OCI-LY7 (cell line): ENCODE measurements at regions not wholly inside any gene's neighbourhood (a gene's known extent, or its start where the extent isn't known, plus 50 kb on each side); places are given as distances from the start of the nearest gene placed in this dataset.

ENCODE experiments used
- BruUV-seq: library from RNA; stranded (reverse); fragments of 400-500 nt; replicated peaks from 2 replicates; lab custom pipeline; 2021; lab: Mats Ljungman, UMichigan
- CTCF ChIA-PET: fragments of 300-600 bp; sonication (Branson Sonifier 250); formaldehyde crosslinking; loops from one replicate; lab custom pipeline; 2022; ENCODE audit warnings: antibody characterized with exemption; ENCODE audit not compliant: unreplicated experiment; lab: Charles Lee
- POLR2A ChIA-PET: fragments of 300-600 bp; sonication (Branson Sonifier 250); formaldehyde crosslinking; loops from one replicate; lab custom pipeline; 2022; ENCODE audit warnings: antibody characterized with exemption; lab: Charles Lee
- DNase-seq: peaks from one replicate; pipeline ENCODE4 v3.0.0-alpha.2; 2015; ENCODE audit warnings: low spot score
- H2AFZ ChIP-seq: fragments of 200-600 bp; sonication (generic), shearing (Covaris generic); 2 replicates; pipeline ENCODE4 v1.6.1; 2014; ENCODE audit warnings: mild to moderate bottlenecking, antibody characterized with exemption, low read length, moderate library complexity
- H3K27ac ChIP-seq: fragments of 200-600 bp; sonication (generic); 2 replicates; pipeline ENCODE4 v1.5.1; 2014; ENCODE audit warnings: mixed run types, low read depth, mild to moderate bottlenecking, moderate library complexity, low read length, inconsistent platforms; ENCODE audit not compliant: poor library complexity, severe bottlenecking
- H3K36me3 ChIP-seq: fragments of 200-600 bp; sonication (generic); 2 replicates; pipeline ENCODE4 v1.6.1; 2014; ENCODE audit warnings: mild to moderate bottlenecking, antibody characterized with exemption, low read length, moderate library complexity, mixed read lengths; ENCODE audit not compliant: insufficient read depth
- H3K4me1 ChIP-seq: fragments of 200-600 bp; sonication (generic); 2 replicates; pipeline ENCODE4 v1.5.1; 2014; ENCODE audit warnings: mild to moderate bottlenecking, low read length; ENCODE audit not compliant: insufficient read depth, poor library complexity, severe bottlenecking
- H3K4me2 ChIP-seq: fragments of 200-600 bp; sonication (generic); 2 replicates; pipeline ENCODE4 v1.6.1; 2014; ENCODE audit warnings: mild to moderate bottlenecking, low read length
- H3K4me3 ChIP-seq: fragments of 200-600 bp; sonication (generic); 2 replicates; pipeline ENCODE4 v1.5.1; 2014; ENCODE audit warnings: mild to moderate bottlenecking, low read depth, low read length; ENCODE audit not compliant: poor library complexity, severe bottlenecking
- H3K79me2 ChIP-seq: fragments of 200-600 bp; sonication (generic); 2 replicates; pipeline ENCODE4 v1.6.1; 2016; ENCODE audit warnings: low read depth, mild to moderate bottlenecking, low read length, moderate library complexity, mixed read lengths; ENCODE audit not compliant: insufficient read depth
- H3K9me2 ChIP-seq: fragments of 200-600 bp; sonication (generic); 2 replicates; pipeline ENCODE4 v1.6.1; 2016; ENCODE audit warnings: mild to moderate bottlenecking, low read length, mixed read lengths; ENCODE audit not compliant: insufficient read depth
- H3K9me3 ChIP-seq: fragments of 200-600 bp; sonication (generic); 2 replicates; pipeline ENCODE4 v1.6.1; 2014; ENCODE audit warnings: mild to moderate bottlenecking, mixed run types, low read length, mixed read lengths
- H4K20me1 ChIP-seq: fragments of 200-600 bp; sonication (generic); 2 replicates; pipeline ENCODE4 v1.6.1; 2014; ENCODE audit warnings: mild to moderate bottlenecking, antibody characterized with exemption, low read length, moderate library complexity, mixed read lengths; ENCODE audit not compliant: insufficient read depth
- CTCF ChIP-seq: fragments of 200-600 bp; sonication (generic); conservative IDR thresholded peaks from 2 replicates; pipeline ENCODE4 v1.5.1; 2014; ENCODE audit warnings: mild to moderate bottlenecking, antibody characterized with exemption, low read length, moderate library complexity, mixed read lengths
- EZH2phosphoT487 ChIP-seq: fragments of 200-600 bp; sonication (generic); IDR thresholded peaks from 2 replicates; pipeline ENCODE4 v1.6.1; 2018; ENCODE audit warnings: low read depth, borderline replicate concordance, mild to moderate bottlenecking, mixed run types, antibody characterized with exemption, low read length, moderate library complexity, mixed read lengths
- intact Hi-C: fragments of 100-400 bp; cut with micrococcal nuclease; formaldehyde crosslinking; loops from one replicate; pipeline ENCODE4 v1.10.0; 2022; ENCODE audit not compliant: unreplicated experiment

- ChIA-PET CTCF (no interaction called here), POLR2A (no interaction called here)
- no TSS peak for BruUV-seq
Measured at GRCh38 chr5:162624110-162624509, 556.5 kb downstream of the GABRG2 start.

GRCh38 chr5:162637481-162637880 is 569.9 kb downstream of the GABRG2 start:
- no peaks in the 10 kb centered on the region for H3K79me2 ChIP-seq
- TF ChIP-seq CTCF (no peak), EZH2phosphoT487 (no peak)
- H4K20me1 ChIP-seq = no peaks in the 10 kb centered on the region
- H3K4me1 ChIP-seq = no peaks in the 10 kb centered on the region
- ChIA-PET CTCF (no interaction called here), POLR2A (no interaction called here)
- no peaks in the 10 kb centered on the region for H3K9me2 ChIP-seq
- intact Hi-C loops = no loop called here
- H3K4me3 ChIP-seq = no peak overlapping the region
- no peak overlapping the region for H2AFZ ChIP-seq
- no peak for DNase-seq
- no TSS peak for BruUV-seq
- no peak overlapping the region for H3K4me2 ChIP-seq
- no peak overlapping the region for H3K27ac ChIP-seq
- H3K36me3 ChIP-seq = no peaks in the 10 kb centered on the region
- no peaks in the 10 kb centered on the region for H3K9me3 ChIP-seq

More at GRCh38 chr5:162624110-162624509, 556.5 kb downstream of the GABRG2 start:
- TF ChIP-seq CTCF = no peak
- intact Hi-C loops = no loop called here
- no peak for DNase-seq
- Histone ChIP-seq H3K79me2 (no peaks in the 10 kb centered on the region), H3K4me3 (no peak overlapping the region), H3K27ac (no peak overlapping the region), H3K36me3 (no peaks in the 10 kb centered on the region), H3K9me2 (no peaks in the 10 kb centered on the region), H3K4me2 (no peak overlapping the region), H4K20me1 (no peaks in the 10 kb centered on the region), H2AFZ (no peak overlapping the region), H3K4me1 (no peaks in the 10 kb centered on the region), H3K9me3 (no peaks in the 10 kb centered on the region)

- no peak overlapping the region for H3K4me3 ChIP-seq
- TF ChIP-seq EZH2phosphoT487 (no peak), CTCF (no peak)
- H2AFZ ChIP-seq = no peak overlapping the region
- no peaks in the 10 kb centered on the region for H3K36me3 ChIP-seq
- DNase-seq = no peak
- ChIA-PET POLR2A (interaction anchor here (0.9 to 1.2 kb wide), 2 partner anchors 18 to 82 kb away, joined by 3 to 4 read pairs; no protein-coding TSS in a partner anchor), CTCF (no interaction called here)
- no peaks in the 10 kb centered on the region for H3K9me3 ChIP-seq
- no peaks in the 10 kb centered on the region for H3K79me2 ChIP-seq
- no TSS peak for BruUV-seq
- intact Hi-C loops = no loop called here
- no peaks in the 10 kb centered on the region for H3K4me1 ChIP-seq
- H4K20me1 ChIP-seq = no peaks in the 10 kb centered on the region
- H3K27ac ChIP-seq = no peak overlapping the region
- H3K9me2 ChIP-seq = no peaks in the 10 kb centered on the region
- H3K4me2 ChIP-seq = no peak overlapping the region
Measured at GRCh38 chr5:162638849-162639248, 571.3 kb downstream of the GABRG2 start.
